MM.1S (cell line): ENCODE measurements at regions not wholly inside any gene's neighbourhood (a gene's known extent, or its start where the extent isn't known, plus 50 kb on each side); places are given as distances from the start of the nearest gene placed in this dataset.

ENCODE experiments used
- DNase-seq: peaks from one replicate; pipeline ENCODE4 v3.0.0-alpha.2; 2015
- H2AFZ ChIP-seq: fragments of 300-600 bp; sonication (generic); 2 replicates; pipeline ENCODE4 v1.6.0; 2016; ENCODE audit warnings: antibody characterized with exemption, low read length
- H3F3A ChIP-seq: fragments of 300-600 bp; sonication (generic); 2 replicates; pipeline ENCODE4 v1.6.1; 2016; ENCODE audit warnings: mild to moderate bottlenecking, antibody characterized with exemption, low read length, moderate library complexity, mixed read lengths; ENCODE audit not compliant: insufficient read depth
- H3K27ac ChIP-seq: fragments of 300-600 bp; sonication (generic); 2 replicates; pipeline ENCODE4 v1.5.1; 2016; ENCODE audit warnings: mild to moderate bottlenecking, low read length
- H3K27me3 ChIP-seq: fragments of 300-600 bp; sonication (generic); replicated peaks from 2 replicates; pipeline ENCODE4 v1.6.0; 2016; ENCODE audit warnings: low read length; ENCODE audit not compliant: insufficient read depth
- H3K36me3 ChIP-seq: fragments of 300-600 bp; sonication (generic); replicated peaks from 2 replicates; pipeline ENCODE4 v1.6.1; 2016; ENCODE audit warnings: mild to moderate bottlenecking, low read length, mixed read lengths; ENCODE audit not compliant: insufficient read depth
- H3K4me1 ChIP-seq: fragments of 300-600 bp; sonication (generic); 2 replicates; pipeline ENCODE4 v1.6.1; 2016; ENCODE audit warnings: low read length, mixed read lengths
- H3K4me2 ChIP-seq: fragments of 300-600 bp; sonication (generic); 2 replicates; pipeline ENCODE4 v1.6.0; 2016; ENCODE audit warnings: low read depth, low read length
- H3K4me3 ChIP-seq: fragments of 300-600 bp; sonication (generic); 2 replicates; pipeline ENCODE4 v1.5.1; 2016; ENCODE audit warnings: low read length, mixed read lengths
- H3K79me2 ChIP-seq: fragments of 300-600 bp; sonication (generic); 2 replicates; pipeline ENCODE4 v1.6.1; 2016; ENCODE audit warnings: mixed run types, low read length, mixed read lengths
- H3K9ac ChIP-seq: fragments of 300-600 bp; sonication (generic); 2 replicates; pipeline ENCODE4 v1.6.1; 2016; ENCODE audit warnings: low read length, mixed read lengths
- H3K9me2 ChIP-seq: fragments of 300-600 bp; sonication (generic); replicated peaks from 2 replicates; pipeline ENCODE4 v1.6.1; 2016; ENCODE audit warnings: mild to moderate bottlenecking, low read length, mixed read lengths; ENCODE audit not compliant: insufficient read depth
- H3K9me3 ChIP-seq: fragments of 300-600 bp; sonication (generic); replicated peaks from 2 replicates; pipeline ENCODE4 v1.6.1; 2016; ENCODE audit warnings: mild to moderate bottlenecking, low read length, mixed read lengths; ENCODE audit not compliant: insufficient read depth
- H4K20me1 ChIP-seq: fragments of 300-600 bp; sonication (generic); 2 replicates; pipeline ENCODE4 v1.6.1; 2016; ENCODE audit warnings: mild to moderate bottlenecking, low read length, moderate library complexity, mixed read lengths; ENCODE audit not compliant: insufficient read depth
- CTCF ChIP-seq: fragments of 300-600 bp; sonication (generic); IDR thresholded peaks from 2 replicates; pipeline ENCODE4 v1.5.1; 2016; ENCODE audit warnings: antibody characterized with exemption, low read length, mixed read lengths
- EZH2 ChIP-seq: fragments of 300-600 bp; sonication (generic); optimal IDR thresholded peaks from 2 replicates; pipeline ENCODE3; 2017; ENCODE audit warnings: low read depth, mild to moderate bottlenecking, antibody characterized with exemption, low read length, mixed read lengths
- EZH2phosphoT487 ChIP-seq: fragments of 300-600 bp; sonication (generic); IDR thresholded peaks from 2 replicates; pipeline ENCODE4 v1.6.1; 2018; ENCODE audit warnings: antibody characterized with exemption, low read length

GRCh38 chr2:142694282-142694681 lies 183.2 kb upstream of the KYNU start:
- Histone ChIP-seq H3K4me2 (no peak overlapping the region), H3K9ac (no peak overlapping the region), H3F3A (no peaks in the 10 kb centered on the region), H3K79me2 (no peaks in the 10 kb centered on the region), H3K36me3 (no peaks in the 10 kb centered on the region), H2AFZ (no peak overlapping the region), H3K27ac (no peak overlapping the region), H3K4me3 (no peak overlapping the region), H3K9me2 (no peaks in the 10 kb centered on the region), H4K20me1 (no peaks in the 10 kb centered on the region), H3K4me1 (no peaks in the 10 kb centered on the region), H3K9me3 (no peaks in the 10 kb centered on the region), H3K27me3 (no peaks in the 10 kb centered on the region)
- TF ChIP-seq EZH2phosphoT487 (no peak), EZH2 (no peak), CTCF (no peak)
- DNase-seq: no peak

GRCh38 chr2:142693171-142693950 lies 184.1 kb upstream of the KYNU start:
- Histone ChIP-seq H3K36me3 (no peaks in the 10 kb centered on the region), H4K20me1 (no peaks in the 10 kb centered on the region), H3K9ac (no peak overlapping the region), H3K79me2 (no peaks in the 10 kb centered on the region), H3K9me3 (no peaks in the 10 kb centered on the region), H3K9me2 (no peaks in the 10 kb centered on the region), H3K4me1 (no peaks in the 10 kb centered on the region), H3K4me3 (no peak overlapping the region), H2AFZ (no peak overlapping the region), H3F3A (no peaks in the 10 kb centered on the region), H3K4me2 (no peak overlapping the region), H3K27ac (no peak overlapping the region), H3K27me3 (no peaks in the 10 kb centered on the region)
- no peak for TF ChIP-seq EZH2phosphoT487
- TF ChIP-seq CTCF: no peak
- no peak for TF ChIP-seq EZH2
- no peak for DNase-seq

- no peak overlapping the region for H3K27ac ChIP-seq
- no peaks in the 10 kb centered on the region for H3K36me3 ChIP-seq
- H3K4me1 ChIP-seq: no peaks in the 10 kb centered on the region
- no peak for DNase-seq
- no peaks in the 10 kb centered on the region for H4K20me1 ChIP-seq
- no peak overlapping the region for H2AFZ ChIP-seq
- no peaks in the 10 kb centered on the region for H3F3A ChIP-seq
- TF ChIP-seq CTCF: no peak
- TF ChIP-seq EZH2phosphoT487: no peak
- TF ChIP-seq EZH2: no peak
- H3K9me3 ChIP-seq: no peaks in the 10 kb centered on the region
- H3K79me2 ChIP-seq: no peaks in the 10 kb centered on the region
- no peaks in the 10 kb centered on the region for H3K27me3 ChIP-seq
- H3K9me2 ChIP-seq: no peaks in the 10 kb centered on the region
- no peak overlapping the region for H3K9ac ChIP-seq
- H3K4me2 ChIP-seq: no peak overlapping the region
- no peak overlapping the region for H3K4me3 ChIP-seq
Observed at GRCh38 chr2:142688856-142689605, 188.4 kb upstream of the KYNU start.
